SKM-1 (cell line): ENCODE measurements at regions not wholly inside any gene's neighbourhood (a gene's known extent, or its start where the extent isn't known, plus 50 kb on each side); places are given as distances from the start of the nearest gene placed in this dataset.
"Not testable (repeated sequence)": the region's sequence is repeated elsewhere in the genome, so short reads cannot be mapped to it uniquely, and the experiment has no call there.

ENCODE experiments used
- DNase-seq: peaks from one replicate; lab custom pipeline; 2025; ENCODE audit not compliant: unreplicated experiment; lab: John Stamatoyannopoulos, UW

GRCh38 chr1:182229921-182230491, 161.6 kb downstream of the GLUL start:
- no peak for DNase-seq

DNA sequence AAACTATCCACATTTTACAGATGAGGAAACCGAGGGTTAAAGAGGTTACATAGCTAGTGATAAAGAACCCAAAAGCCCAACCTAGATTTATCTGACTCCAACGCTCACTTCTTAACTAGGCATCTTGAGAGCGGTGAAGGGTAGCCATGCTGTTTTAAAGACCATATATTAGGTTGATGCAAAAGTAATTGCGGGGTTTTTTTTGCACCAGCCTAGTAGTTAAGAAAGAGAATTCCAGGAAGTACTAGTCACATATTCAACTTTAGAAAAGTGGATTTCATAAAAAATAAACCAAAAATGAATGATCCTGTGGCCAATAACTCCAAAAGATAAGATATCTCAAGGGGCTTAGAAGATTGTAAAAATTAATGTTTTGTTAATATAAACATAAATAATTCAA, 162.1 kb downstream of the GLUL start:
- no peak for DNase-seq

GRCh38 chr1:182227864-182228547, 163.6 kb downstream of the GLUL start:
- no peak for DNase-seq

DNA sequence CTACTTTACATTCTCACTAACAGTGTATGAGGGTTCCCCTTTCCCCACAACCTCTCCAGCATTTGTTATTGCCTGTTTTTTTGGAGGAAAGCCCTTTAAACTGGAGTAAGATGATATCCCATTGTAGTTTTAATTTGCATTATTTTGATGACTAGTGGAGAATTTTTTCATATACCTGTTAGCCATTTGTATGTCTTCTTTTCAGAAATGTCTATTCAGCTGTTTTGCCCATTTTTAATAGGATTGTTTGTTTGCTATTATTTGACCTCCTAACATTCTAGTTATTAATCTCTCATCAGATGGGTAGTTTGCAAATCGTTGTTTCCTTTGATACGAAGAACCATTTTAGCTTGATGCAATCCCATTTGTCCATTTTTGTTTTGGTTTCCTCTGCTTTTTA, 165.0 kb downstream of the GLUL start:
- DNase-seq = no peak

- DNase-seq = not testable (repeated sequence)
Measured at GRCh38 chr1:182225755-182226154, 164.2 kb upstream of the ZNF648 start.

GRCh38 chr1:182221990-182222389, 160.5 kb upstream of the ZNF648 start:
- not testable (repeated sequence) for DNase-seq

- DNase-seq = not testable (repeated sequence)
Measured at GRCh38 chr1:182221367-182221766, 159.9 kb upstream of the ZNF648 start.

DNA sequence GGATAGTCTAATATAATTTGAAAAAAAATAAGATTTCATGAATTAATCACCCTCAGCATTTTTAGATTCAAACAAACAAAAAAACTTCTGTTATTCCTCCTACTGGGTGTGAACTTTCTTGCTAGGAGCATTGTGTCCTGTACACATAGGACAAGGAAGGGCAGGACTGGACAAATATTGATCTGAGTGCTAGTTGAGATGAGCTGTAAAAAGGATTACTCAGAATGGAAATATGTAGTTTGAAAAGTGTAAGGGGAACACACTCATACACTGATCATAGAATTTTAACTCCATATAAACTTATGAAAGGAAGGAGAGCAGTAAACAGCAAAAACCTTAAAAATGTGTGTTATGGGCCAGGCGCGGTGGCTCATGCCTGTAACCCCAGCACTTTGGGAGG, 156.5 kb upstream of the ZNF648 start:
- no peak for DNase-seq

- no peak for DNase-seq
Measured at GRCh38 chr1:182217071-182217470, 155.6 kb upstream of the ZNF648 start.

GRCh38 chr1:182215764-182216163, 154.3 kb upstream of the ZNF648 start:
- DNase-seq = no peak

DNA sequence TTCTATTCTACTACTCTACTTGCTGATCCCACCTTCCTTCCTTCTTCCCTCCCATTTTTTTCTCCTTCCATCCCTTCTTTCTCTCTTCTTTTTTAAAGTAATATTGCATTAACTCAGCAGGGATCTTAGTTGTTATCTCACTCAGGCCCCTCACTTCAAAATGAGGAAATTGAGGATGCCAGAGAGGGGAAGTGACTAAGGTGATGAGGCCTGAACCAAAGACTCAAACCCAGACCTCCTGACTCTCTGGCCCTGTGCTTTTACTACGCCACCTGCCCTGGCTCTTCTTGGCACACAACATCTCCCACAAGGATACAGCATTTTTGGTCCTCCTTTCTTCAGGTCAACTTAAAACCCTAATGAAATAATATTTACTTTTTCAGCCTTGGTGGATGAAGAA, 151.7 kb upstream of the ZNF648 start:
- DNase-seq = peak; percentile 73

DNA sequence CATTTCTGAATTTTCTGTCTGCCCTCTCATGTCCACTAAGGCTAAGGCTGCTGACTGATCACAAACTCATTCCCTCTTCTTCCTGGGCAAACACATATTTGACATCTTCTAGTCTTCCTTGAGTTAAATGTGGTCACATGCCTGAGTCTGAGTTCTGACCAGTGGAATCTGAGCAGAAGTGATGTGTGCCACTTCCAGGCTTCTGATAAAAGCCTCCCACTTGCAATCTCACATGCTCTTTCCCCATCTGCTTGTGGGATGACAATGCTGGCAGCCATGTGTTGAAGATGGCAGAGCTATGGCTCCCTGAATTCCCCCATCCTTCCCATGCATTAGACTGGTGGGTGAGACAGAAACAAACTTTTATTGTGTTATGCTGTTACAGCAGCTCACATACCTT, 149.9 kb upstream of the ZNF648 start:
- no peak for DNase-seq

- no peak for DNase-seq
Measured at GRCh38 chr1:182210417-182210816, 148.9 kb upstream of the ZNF648 start.

DNA sequence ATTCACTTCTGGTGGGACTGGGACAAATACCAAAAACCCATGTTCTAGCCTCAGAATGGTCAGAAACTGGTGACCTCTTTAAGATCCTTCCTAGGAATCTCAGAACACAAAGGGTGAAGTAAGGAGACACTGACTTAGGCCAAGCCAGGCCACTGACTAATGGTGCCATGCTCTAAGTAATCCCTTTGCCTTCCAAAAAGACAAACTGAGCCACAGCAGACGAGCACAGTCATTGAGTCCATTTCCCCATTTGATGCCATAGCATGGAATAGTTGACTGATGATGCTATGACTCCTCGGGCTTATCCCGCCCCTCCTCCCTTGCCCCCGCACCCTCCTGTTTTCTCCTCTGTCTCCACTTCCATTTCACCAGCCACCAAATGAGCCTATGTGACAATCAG, 145.8 kb upstream of the ZNF648 start:
- DNase-seq = no peak

DNA sequence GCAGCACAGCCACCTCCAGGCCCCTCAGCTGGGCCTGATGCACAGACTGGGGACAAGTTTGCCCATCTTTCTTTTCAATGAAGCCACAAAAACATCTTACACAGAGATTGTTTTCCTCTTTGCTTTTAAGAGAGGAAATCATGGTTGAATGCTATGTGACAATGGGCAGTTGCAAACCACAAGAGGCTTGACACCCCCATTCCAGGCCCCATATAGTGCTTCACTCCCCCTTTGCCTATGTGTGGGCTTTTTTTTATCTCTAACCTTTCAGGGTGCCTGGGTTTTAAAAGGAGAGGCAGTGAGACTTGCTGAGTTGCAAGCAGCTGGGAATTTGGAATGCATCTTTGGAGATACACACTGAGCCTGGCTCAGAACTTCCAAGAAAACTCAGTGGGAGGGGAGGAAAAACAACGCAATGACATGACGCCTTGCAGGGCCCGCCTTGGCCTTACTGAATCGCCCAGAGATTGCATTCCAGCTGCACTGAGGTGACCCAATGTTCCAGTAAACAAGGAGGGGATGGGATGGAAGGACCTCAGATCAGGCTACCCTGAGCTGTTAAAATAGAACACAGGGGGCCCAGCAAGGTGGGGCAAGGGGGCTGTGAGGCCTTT, 145.2 kb upstream of the ZNF648 start:
- DNase-seq = no peak

- no peak for DNase-seq
Measured at GRCh38 chr1:182205351-182206022, 144.0 kb upstream of the ZNF648 start.

DNA sequence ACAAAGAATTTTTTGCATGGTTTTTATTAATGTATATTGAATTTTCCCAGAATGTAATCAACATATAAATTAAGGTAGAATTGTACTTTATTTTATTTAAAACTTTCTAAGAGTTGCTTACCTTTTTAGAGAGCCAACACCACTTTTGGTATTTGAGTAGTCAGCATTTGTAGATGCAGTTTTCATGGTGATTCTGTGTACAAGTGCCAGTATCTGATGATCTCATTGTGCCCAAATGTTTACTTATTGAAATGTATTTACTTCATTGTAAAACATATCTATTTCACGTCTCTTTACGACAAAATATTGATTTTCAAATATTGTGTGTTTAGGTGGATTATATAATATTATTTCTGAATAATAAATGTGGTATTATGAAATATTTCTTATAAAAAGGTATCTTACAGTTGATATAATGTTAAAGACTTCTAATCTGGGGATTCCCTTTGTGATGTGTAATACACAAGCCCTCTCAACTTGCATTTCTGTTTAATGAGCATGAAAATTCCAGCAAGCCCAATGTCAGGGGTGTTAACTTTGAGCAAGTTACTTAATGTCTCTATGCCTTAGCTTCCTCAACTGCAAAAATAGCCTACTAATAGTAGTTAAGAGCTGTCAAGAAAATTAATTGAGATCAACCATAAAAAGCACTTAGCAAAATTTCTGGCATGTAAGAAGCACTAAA, 141.8 kb upstream of the ZNF648 start:
- no peak for DNase-seq

- DNase-seq = not testable (repeated sequence)
Measured at GRCh38 chr1:182201490-182201889, 140.0 kb upstream of the ZNF648 start.

DNA sequence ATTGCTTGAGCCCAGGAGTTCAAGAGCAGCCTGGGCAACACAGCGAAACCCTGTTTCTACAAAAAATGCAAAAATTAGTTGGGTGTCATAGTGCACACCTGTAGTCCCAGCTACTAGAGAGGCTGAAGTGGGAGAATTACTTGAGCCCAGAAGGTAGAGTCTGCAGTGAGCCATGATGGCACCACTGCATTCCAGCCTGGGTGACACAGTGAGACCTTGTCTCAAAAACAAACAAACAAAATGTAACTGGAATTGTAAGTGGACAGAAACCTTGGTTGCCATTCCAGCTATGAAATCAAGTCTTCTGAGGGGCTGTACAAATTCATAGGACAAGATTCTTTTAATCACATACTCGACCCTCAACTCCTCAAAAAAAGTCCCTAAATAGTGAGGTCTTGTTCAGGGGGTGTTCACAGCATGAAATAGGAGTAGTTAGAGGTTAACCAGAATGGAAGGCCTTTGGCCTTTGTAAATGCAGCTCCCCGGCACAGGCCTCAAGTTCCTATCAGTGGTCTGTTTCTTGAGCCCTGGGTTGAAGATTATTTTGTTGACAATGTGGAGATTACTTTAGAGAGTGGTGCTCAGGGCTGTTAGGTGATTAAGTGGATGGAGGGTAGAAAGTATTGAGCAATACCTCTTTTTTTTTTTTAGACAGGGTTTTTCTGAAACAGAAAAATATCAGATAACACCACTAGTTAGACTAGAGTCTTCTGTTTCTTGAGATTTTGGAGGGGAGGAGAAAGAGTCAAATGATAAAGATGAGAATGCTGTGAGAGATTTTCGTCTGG, 138.7 kb upstream of the ZNF648 start:
- no peak for DNase-seq

DNA sequence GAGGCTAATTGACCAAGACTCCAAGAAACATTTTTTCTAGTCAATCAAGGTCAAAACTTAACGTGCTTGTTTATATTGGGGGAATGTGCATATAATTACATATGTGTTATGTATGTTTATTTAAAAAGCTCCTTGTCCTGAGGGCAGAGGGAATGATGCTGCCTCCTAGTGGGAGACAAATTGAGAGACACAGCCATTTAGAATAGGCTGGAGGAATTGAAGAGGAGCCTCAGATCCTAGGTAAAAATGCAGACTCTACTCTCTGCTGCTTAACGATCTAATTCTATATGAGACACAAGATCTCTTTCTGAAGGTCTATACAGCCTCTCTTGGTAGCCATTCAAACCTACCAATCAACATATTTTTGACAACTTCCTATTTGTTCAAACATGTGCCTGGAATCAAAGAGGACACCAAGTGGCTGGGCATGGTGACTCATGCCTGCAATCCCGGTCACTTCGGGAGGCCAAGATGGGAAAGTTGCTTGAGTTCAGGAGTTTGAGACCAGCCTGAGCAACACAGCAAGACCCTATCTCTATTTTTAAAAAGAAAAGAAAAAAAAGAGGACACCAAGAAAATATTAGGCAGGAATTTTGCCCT, 136.6 kb upstream of the ZNF648 start:
- DNase-seq = no peak
